Keratinocyte (primary cell): ENCODE measurements at regions not wholly inside any gene's neighbourhood (a gene's known extent, or its start where the extent isn't known, plus 50 kb on each side); places are given as distances from the start of the nearest gene placed in this dataset.

Experiments
- DNase-seq: peaks from one replicate; pipeline ENCODE4 v3.0.0-alpha.2; 2011; ENCODE audit warnings: low read depth, missing footprints, low spot score
- FAIRE-seq: peaks from 2 replicates; lab custom pipeline; 2011; peaks lifted over from hg19 to GRCh38; lab: Jason Lieb, UNC
- H2AFZ ChIP-seq: 2 replicates; pipeline ENCODE4 v1.6.0; 2012; ENCODE audit warnings: low read length, control low read depth, inconsistent platforms; ENCODE audit not compliant: control insufficient read depth
- H3K27ac ChIP-seq: 2 replicates; pipeline ENCODE4 v1.5.1; 2011; ENCODE audit warnings: low read length; ENCODE audit not compliant: control insufficient read depth, insufficient read depth
- H3K27me3 ChIP-seq: 3 replicates; pipeline ENCODE4 v1.6.0; 2011; ENCODE audit warnings: low read length; ENCODE audit not compliant: control insufficient read depth, insufficient read depth; ENCODE audit errors: extremely low read depth
- H3K36me3 ChIP-seq, 2 experiments: 2 replicates in 1 of 2; 3 replicates in 1 of 2; pipeline ENCODE4 v1.5.1; 2011; ENCODE audit warnings: low read length in 2 of 2, mild to moderate bottlenecking in 1 of 2; ENCODE audit not compliant: control insufficient read depth in 2 of 2, insufficient read depth in 2 of 2; ENCODE audit errors: extremely low read depth in 1 of 2
- H3K4me1 ChIP-seq: 3 replicates; pipeline ENCODE4 v1.5.1; 2011; ENCODE audit warnings: low read length; ENCODE audit not compliant: control insufficient read depth, insufficient read depth; ENCODE audit errors: extremely low read depth
- H3K4me2 ChIP-seq: 3 replicates; pipeline ENCODE4 v1.6.0; 2011; ENCODE audit warnings: low read depth, low read length; ENCODE audit not compliant: control insufficient read depth, insufficient read depth; ENCODE audit errors: extremely low read depth
- H3K4me3 ChIP-seq, 3 experiments: fragments of 200-600 bp in 1 of 3; sonication (generic) in 1 of 3; 2 replicates in 2 of 3; 3 replicates in 1 of 3; pipeline ENCODE4 v1.5.1; 2011 to 2016; ENCODE audit warnings: low read length in 3 of 3, mild to moderate bottlenecking in 3 of 3, control low read depth in 2 of 3, inconsistent platforms in 1 of 3, low read depth in 1 of 3, mixed read lengths in 1 of 3, mixed run types in 1 of 3, moderate library complexity in 1 of 3; ENCODE audit not compliant: control insufficient read depth in 2 of 3, insufficient read depth in 2 of 3; ENCODE audit errors: extremely low read depth in 1 of 3
- H3K79me2 ChIP-seq: 2 replicates; pipeline ENCODE4 v1.6.0; 2012; ENCODE audit warnings: low read length; ENCODE audit not compliant: control insufficient read depth, insufficient read depth
- H3K9ac ChIP-seq: 3 replicates; pipeline ENCODE4 v1.6.0; 2011; ENCODE audit warnings: low read length; ENCODE audit not compliant: control insufficient read depth, insufficient read depth; ENCODE audit errors: extremely low read depth
- H3K9me1 ChIP-seq: 3 replicates; pipeline ENCODE4 v1.6.0; 2011; ENCODE audit warnings: low read length; ENCODE audit not compliant: control insufficient read depth, insufficient read depth; ENCODE audit errors: extremely low read depth
- H3K9me3 ChIP-seq: 2 replicates; pipeline ENCODE4 v1.5.1; 2012; ENCODE audit warnings: low read depth, low read length; ENCODE audit not compliant: control insufficient read depth
- H4K20me1 ChIP-seq: 3 replicates; pipeline ENCODE4 v1.6.0; 2011; ENCODE audit warnings: low read length; ENCODE audit not compliant: control insufficient read depth, insufficient read depth; ENCODE audit errors: extremely low read depth
- CTCF ChIP-seq, 3 experiments: IDR thresholded peaks in 1 of 3; conservative IDR thresholded peaks in 1 of 3; optimal IDR thresholded peaks in 1 of 3; 2 replicates in 2 of 3; 3 replicates in 1 of 3; pipeline versions ENCODE3 to v1.5.1; 2011; ENCODE audit warnings: low read length in 3 of 3, mild to moderate bottlenecking in 3 of 3, moderate library complexity in 2 of 3, control low read depth in 1 of 3, inconsistent platforms in 1 of 3; ENCODE audit not compliant: insufficient read depth in 2 of 3; ENCODE audit errors: extremely low read depth in 1 of 3
- EZH2 ChIP-seq: IDR thresholded peaks from one replicate; pipeline ENCODE4 v1.6.1; 2012; ENCODE audit warnings: inconsistent platforms, mild to moderate bottlenecking, low read length, moderate library complexity
- dilution Hi-C: fragments of 300-500 bp; cut with MboI; formaldehyde crosslinking; loops from one replicate; pipeline ENCODE4 v1.7.0; 2020; ENCODE audit warnings: low sequenced_read_pairs; ENCODE audit not compliant: extremely low pct_ligation_motif_present

GRCh38 chr16:76984196-76984595 is 206.8 kb upstream of the MON1B start:
- Histone ChIP-seq H3K27ac (no peak overlapping the region), H3K79me2 (no peaks in the 10 kb centered on the region), H3K9me3 (no peaks in the 10 kb centered on the region), H3K9me1 (no peaks in the 10 kb centered on the region), H3K4me3 (no peak overlapping the region), H3K4me1 (no peaks in the 10 kb centered on the region), H3K36me3 (no peaks in the 10 kb centered on the region), H2AFZ (no peak overlapping the region), H4K20me1 (no peaks in the 10 kb centered on the region), H3K4me2 (no peak overlapping the region), H3K9ac (no peak overlapping the region), H3K27me3 (no peaks in the 10 kb centered on the region)
- TF ChIP-seq EZH2 (no peak), CTCF (optimal IDR thresholded peaks at IDR 0.05 in 1 of 3, IDR thresholded peaks at IDR 0.05 in 1 of 3, conservative IDR thresholded peaks at IDR 0.05 in 1 of 3; ENCODE audit: extremely low read depth in 1 of 3, insufficient read depth in 2 of 3, low read length in 3 of 3) (no peak)
- FAIRE-seq = no peak
- dilution Hi-C loops = no loop called here
- DNase-seq = no peak

- no peaks in the 10 kb centered on the region for H3K36me3 ChIP-seq
- no peak overlapping the region for H3K27ac ChIP-seq
- no peaks in the 10 kb centered on the region for H3K27me3 ChIP-seq
- no peak overlapping the region for H3K9ac ChIP-seq
- H3K4me2 ChIP-seq = no peak overlapping the region
- no peaks in the 10 kb centered on the region for H3K9me3 ChIP-seq
- H2AFZ ChIP-seq = no peak overlapping the region
- dilution Hi-C loops = no loop called here
- H4K20me1 ChIP-seq = no peaks in the 10 kb centered on the region
- no peaks in the 10 kb centered on the region for H3K9me1 ChIP-seq
- H3K4me3 ChIP-seq = no peak overlapping the region
- H3K4me1 ChIP-seq = no peaks in the 10 kb centered on the region
- no peak for DNase-seq
- FAIRE-seq = no peak
- H3K79me2 ChIP-seq = no peaks in the 10 kb centered on the region
- TF ChIP-seq CTCF (optimal IDR thresholded peaks at IDR 0.05 in 1 of 3, IDR thresholded peaks at IDR 0.05 in 1 of 3, conservative IDR thresholded peaks at IDR 0.05 in 1 of 3; ENCODE audit: extremely low read depth in 1 of 3, insufficient read depth in 2 of 3, low read length in 3 of 3) (no peak), EZH2 (no peak)
Observed at GRCh38 chr16:76985392-76986045, 205.5 kb upstream of the MON1B start.
